ENCODE measurements at regions not wholly inside any gene's neighbourhood (a gene's known extent, or its start where the extent isn't known, plus 50 kb on each side); places are given as distances from the start of the nearest gene placed in this dataset.

DNA sequence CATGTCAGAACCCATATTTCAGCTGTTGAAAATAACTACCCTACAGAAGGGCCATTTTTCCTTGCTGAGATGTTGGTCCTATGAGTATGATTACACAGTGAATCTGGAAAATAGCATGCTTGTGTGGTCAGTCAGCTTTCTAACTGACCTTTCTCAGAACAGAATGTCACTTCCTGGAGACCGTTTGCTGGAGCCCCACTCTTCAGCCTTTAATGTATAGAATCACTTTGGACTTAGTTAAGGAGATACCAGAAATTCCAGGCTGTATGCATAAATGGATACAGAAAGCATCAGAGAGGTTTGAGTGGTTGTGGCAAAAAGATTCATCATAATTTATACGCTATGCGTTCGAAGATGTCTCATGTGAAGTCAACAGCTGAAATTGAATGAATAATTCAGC is 488.1 kb downstream of the EBF1 start:
- no peak for DNase-seq
- H3K4me3 ChIP-seq (replicated peaks in 1 of 3; ENCODE audit: low read depth in 2 of 3, low read length in 3 of 3) = no peak overlapping the region
- H2AFZ ChIP-seq (ENCODE audit: insufficient read depth, low read depth, low read length, poor library complexity, severe bottlenecking) = no peak overlapping the region
- intact Hi-C loops (cut with micrococcal nuclease) = no loop called here
- H3K4me1 ChIP-seq (ENCODE audit: control insufficient read depth in 1 of 2, insufficient read depth in 2 of 2, low read length in 2 of 2) = no peaks in the 10 kb centered on the region
- no peak overlapping the region for H3K27ac ChIP-seq (ENCODE audit: low read depth in 1 of 2, low read length in 2 of 2)
- TF ChIP-seq, protein P1, sequence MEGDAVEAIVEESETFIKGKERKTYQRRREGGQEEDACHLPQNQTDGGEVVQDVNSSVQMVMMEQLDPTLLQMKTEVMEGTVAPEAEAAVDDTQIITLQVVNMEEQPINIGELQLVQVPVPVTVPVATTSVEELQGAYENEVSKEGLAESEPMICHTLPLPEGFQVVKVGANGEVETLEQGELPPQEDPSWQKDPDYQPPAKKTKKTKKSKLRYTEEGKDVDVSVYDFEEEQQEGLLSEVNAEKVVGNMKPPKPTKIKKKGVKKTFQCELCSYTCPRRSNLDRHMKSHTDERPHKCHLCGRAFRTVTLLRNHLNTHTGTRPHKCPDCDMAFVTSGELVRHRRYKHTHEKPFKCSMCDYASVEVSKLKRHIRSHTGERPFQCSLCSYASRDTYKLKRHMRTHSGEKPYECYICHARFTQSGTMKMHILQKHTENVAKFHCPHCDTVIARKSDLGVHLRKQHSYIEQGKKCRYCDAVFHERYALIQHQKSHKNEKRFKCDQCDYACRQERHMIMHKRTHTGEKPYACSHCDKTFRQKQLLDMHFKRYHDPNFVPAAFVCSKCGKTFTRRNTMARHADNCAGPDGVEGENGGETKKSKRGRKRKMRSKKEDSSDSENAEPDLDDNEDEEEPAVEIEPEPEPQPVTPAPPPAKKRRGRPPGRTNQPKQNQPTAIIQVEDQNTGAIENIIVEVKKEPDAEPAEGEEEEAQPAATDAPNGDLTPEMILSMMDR (IDR thresholded peaks at IDR 0.05) = no peak
- no peaks in the 10 kb centered on the region for H3K9me3 ChIP-seq (replicated peaks in 1 of 2; ENCODE audit: control insufficient read depth in 1 of 2, insufficient read depth in 1 of 2, low read length in 2 of 2)
- WGBS (ENCODE audit: insufficient coverage) = 100% methylated on average over 3 of the region's 4 CpGs
- Mint-ChIP-seq H3K4me3 (no peak overlapping the region), H3K27ac (no peak overlapping the region), H3K27me3 (ENCODE audit: low read depth in 3 of 3) (peaks cover 4 to 6% (median 5%) of the 10 kb centered on the region in 3 donors), H3K4me1 (no peaks in the 10 kb centered on the region), H3K9me3 (peaks cover 0 to 4% (median 2%) of the 10 kb centered on the region in 7 donors), H3K36me3 (no peaks in the 10 kb centered on the region)
- no peak overlapping the region for H3K9ac ChIP-seq (ENCODE audit: insufficient read depth, low read length, poor library complexity, severe bottlenecking)
- no peaks in the 10 kb centered on the region for H3K27me3 ChIP-seq (ENCODE audit: control insufficient read depth in 2 of 2, insufficient read depth in 2 of 2, low read length in 2 of 2)
- no peak overlapping the region for H3K4me2 ChIP-seq (replicated peaks; ENCODE audit: extremely low read depth, low read length, poor library complexity, severe bottlenecking)
- no peaks in the 10 kb centered on the region for H3K79me2 ChIP-seq (ENCODE audit: insufficient read depth, low read length)
- no peaks in the 10 kb centered on the region for H4K20me1 ChIP-seq (ENCODE audit: insufficient read depth, low read length)
- no peaks in the 10 kb centered on the region for H3K36me3 ChIP-seq (replicated peaks in 1 of 2; ENCODE audit: control insufficient read depth in 1 of 2, insufficient read depth in 2 of 2, low read length in 2 of 2)

DNA sequence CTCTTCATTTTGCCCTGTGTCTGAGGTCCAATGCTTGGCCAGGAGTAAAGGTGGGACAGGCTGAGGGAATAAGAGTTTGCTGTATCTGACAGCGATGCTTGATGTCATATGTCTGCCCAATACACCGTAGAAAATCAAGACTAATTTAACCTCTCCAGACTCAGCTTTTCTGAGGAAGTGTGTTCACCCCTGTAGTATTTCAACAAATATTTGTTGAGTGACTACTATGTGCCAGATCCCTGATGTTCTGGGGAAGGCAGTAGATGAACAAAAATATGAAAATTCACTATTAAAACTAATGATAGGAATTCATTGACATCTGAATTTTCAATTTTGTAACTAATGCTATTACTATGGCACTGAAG is 489.7 kb downstream of the EBF1 start:
- no peak for DNase-seq
- no peak overlapping the region for H3K9ac ChIP-seq (ENCODE audit: insufficient read depth, low read length, poor library complexity, severe bottlenecking)
- no peaks in the 10 kb centered on the region for H3K4me1 ChIP-seq (ENCODE audit: control insufficient read depth in 1 of 2, insufficient read depth in 2 of 2, low read length in 2 of 2)
- TF ChIP-seq, protein P1 (IDR thresholded peaks at IDR 0.05) = no peak
- intact Hi-C loops (cut with micrococcal nuclease) = no loop called here
- H3K27ac ChIP-seq (ENCODE audit: low read depth in 1 of 2, low read length in 2 of 2) = no peak overlapping the region
- Mint-ChIP-seq H3K4me1 (no peaks in the 10 kb centered on the region), H3K27me3 (ENCODE audit: low read depth in 3 of 3) (peaks cover 4 to 6% (median 5%) of the 10 kb centered on the region in 3 donors), H3K36me3 (no peaks in the 10 kb centered on the region), H3K27ac (no peak overlapping the region), H3K9me3 (peaks cover 0 to 8% (median 2%) of the 10 kb centered on the region in 7 donors), H3K4me3 (no peak overlapping the region)
- H3K9me3 ChIP-seq (replicated peaks in 1 of 2; ENCODE audit: control insufficient read depth in 1 of 2, insufficient read depth in 1 of 2, low read length in 2 of 2) = no peaks in the 10 kb centered on the region
- H3K4me3 ChIP-seq (replicated peaks in 1 of 3; ENCODE audit: low read depth in 2 of 3, low read length in 3 of 3) = no peak overlapping the region
- no peak overlapping the region for H3K4me2 ChIP-seq (replicated peaks; ENCODE audit: extremely low read depth, low read length, poor library complexity, severe bottlenecking)
- no CpG with 5 or more reads among the region's 2 CpGs for WGBS (ENCODE audit: insufficient coverage)
- H4K20me1 ChIP-seq (ENCODE audit: insufficient read depth, low read length) = no peaks in the 10 kb centered on the region
- H3K36me3 ChIP-seq (replicated peaks in 1 of 2; ENCODE audit: control insufficient read depth in 1 of 2, insufficient read depth in 2 of 2, low read length in 2 of 2) = no peaks in the 10 kb centered on the region
- H3K27me3 ChIP-seq (ENCODE audit: control insufficient read depth in 2 of 2, insufficient read depth in 2 of 2, low read length in 2 of 2) = no peaks in the 10 kb centered on the region
- H2AFZ ChIP-seq (ENCODE audit: insufficient read depth, low read depth, low read length, poor library complexity, severe bottlenecking) = no peak overlapping the region
- H3K79me2 ChIP-seq (ENCODE audit: insufficient read depth, low read length) = no peaks in the 10 kb centered on the region
